HEK293T (cell line): ENCODE measurements at regions not wholly inside any gene's neighbourhood (a gene's known extent, or its start where the extent isn't known, plus 50 kb on each side); places are given as distances from the start of the nearest gene placed in this dataset.

Source experiments
- ARNT ChIP-seq: fragments of 450-650 bp; IDR thresholded peaks from 2 replicates; pipeline ENCODE4 v1.6.1; 2017; ENCODE audit warnings: mild to moderate bottlenecking
- BHLHE40 ChIP-seq: fragments of 450-650 bp; IDR thresholded peaks from 2 replicates; pipeline ENCODE4 v1.6.1; 2016; ENCODE audit warnings: mild to moderate bottlenecking, moderate library complexity, borderline replicate concordance
- CTBP1 ChIP-seq: fragments of 450-650 bp; IDR thresholded peaks from 2 replicates; pipeline ENCODE4 v1.6.1; 2016; ENCODE audit warnings: borderline replicate concordance
- ELF4 ChIP-seq: fragments of 450-650 bp; IDR thresholded peaks from 2 replicates; pipeline ENCODE4 v1.6.1; 2017; ENCODE audit warnings: antibody characterized with exemption
- FOXA1 ChIP-seq: fragments of 450-650 bp; IDR thresholded peaks from 2 replicates; pipeline ENCODE4 v1.6.1; 2016; ENCODE audit warnings: mild to moderate bottlenecking
- FOXK2 ChIP-seq: fragments of 450-650 bp; IDR thresholded peaks from 2 replicates; pipeline ENCODE4 v1.6.1; 2016; ENCODE audit warnings: mild to moderate bottlenecking
- FOXM1 ChIP-seq: fragments of 450-650 bp; IDR thresholded peaks from 2 replicates; pipeline ENCODE4 v1.6.1; 2017; ENCODE audit warnings: mild to moderate bottlenecking, borderline replicate concordance
- HDGF ChIP-seq: fragments of 450-650 bp; IDR thresholded peaks from 2 replicates; pipeline ENCODE4 v1.6.1; 2017; ENCODE audit warnings: antibody characterized with exemption, borderline replicate concordance
- NFRKB ChIP-seq: fragments of 450-650 bp; IDR thresholded peaks from 2 replicates; pipeline ENCODE4 v1.6.1; 2016; ENCODE audit warnings: mild to moderate bottlenecking, moderate library complexity
- SP1 ChIP-seq: fragments of 450-650 bp; IDR thresholded peaks from 2 replicates; pipeline ENCODE4 v1.6.1; 2017
- SUZ12 ChIP-seq: fragments of 450-650 bp; IDR thresholded peaks from 2 replicates; pipeline ENCODE4 v1.6.1; 2016; ENCODE audit warnings: mild to moderate bottlenecking
- TARDBP ChIP-seq: fragments of 450-650 bp; IDR thresholded peaks from 2 replicates; pipeline ENCODE4 v1.6.1; 2016
- ZNF384 ChIP-seq: fragments of 450-650 bp; IDR thresholded peaks from 2 replicates; pipeline ENCODE4 v1.6.1; 2016
- TF ChIP-seq, protein P1 (sequence below): fragments of 450-650 bp; IDR thresholded peaks from 2 replicates; pipeline ENCODE4 v1.6.1; 2016

DNA sequence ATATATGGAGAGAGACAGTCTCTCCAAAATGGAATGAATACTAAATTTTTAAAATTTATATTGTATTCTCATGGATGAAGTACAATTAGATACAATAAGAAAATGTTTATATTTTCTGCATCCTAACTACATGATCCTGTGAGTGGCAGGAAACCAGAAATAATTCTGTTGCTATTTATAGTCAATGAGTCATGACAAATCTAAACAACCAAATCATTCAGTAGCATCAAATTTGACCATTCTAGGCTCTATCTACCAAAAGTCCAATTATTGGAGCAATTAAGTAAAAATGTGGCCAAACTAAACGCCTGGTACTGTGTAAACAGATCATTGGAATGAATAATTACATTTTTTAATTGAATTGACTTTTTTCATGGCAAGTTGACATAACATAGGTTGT lies 959.8 kb downstream of the EPHA7 start:
- TF ChIP-seq SP1, result no peak
- no peak for TF ChIP-seq TARDBP
- no peak for TF ChIP-seq SUZ12
- TF ChIP-seq FOXM1, result no peak
- no peak for TF ChIP-seq ARNT
- TF ChIP-seq, protein P1, sequence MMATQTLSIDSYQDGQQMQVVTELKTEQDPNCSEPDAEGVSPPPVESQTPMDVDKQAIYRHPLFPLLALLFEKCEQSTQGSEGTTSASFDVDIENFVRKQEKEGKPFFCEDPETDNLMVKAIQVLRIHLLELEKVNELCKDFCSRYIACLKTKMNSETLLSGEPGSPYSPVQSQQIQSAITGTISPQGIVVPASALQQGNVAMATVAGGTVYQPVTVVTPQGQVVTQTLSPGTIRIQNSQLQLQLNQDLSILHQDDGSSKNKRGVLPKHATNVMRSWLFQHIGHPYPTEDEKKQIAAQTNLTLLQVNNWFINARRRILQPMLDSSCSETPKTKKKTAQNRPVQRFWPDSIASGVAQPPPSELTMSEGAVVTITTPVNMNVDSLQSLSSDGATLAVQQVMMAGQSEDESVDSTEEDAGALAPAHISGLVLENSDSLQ, result no peak
- TF ChIP-seq CTBP1, result no peak
- no peak for TF ChIP-seq HDGF
- no peak for TF ChIP-seq BHLHE40
- TF ChIP-seq FOXK2, result no peak
- TF ChIP-seq NFRKB, result no peak
- no peak for TF ChIP-seq FOXA1
- TF ChIP-seq ELF4, result no peak
- no peak for TF ChIP-seq ZNF384
